GM12878 (cell line): ENCODE measurements at regions not wholly inside any gene's neighbourhood (a gene's known extent, or its start where the extent isn't known, plus 50 kb on each side); places are given as distances from the start of the nearest gene placed in this dataset.

Experiments used
- ATAC-seq: fragments of 200-7000 bp; cut with Tn5 transposase; 3 replicates; pipeline ENCODE4 v1.9.1; 2020; ENCODE audit warnings: mild to moderate bottlenecking, moderate library complexity
- BruUV-seq: library from RNA; stranded (reverse); fragments of 400-500 nt; replicated peaks from 2 replicates; lab custom pipeline; 2021; lab: Mats Ljungman, UMichigan
- CTCF ChIA-PET: fragments of 300-600 bp; sonication (Branson Sonifier 250); formaldehyde crosslinking; extraction: SDS; loops from one replicate; lab custom pipeline; 2021; ENCODE audit warnings: inconsistent platforms; lab: Yijun Ruan, JAX
- POLR2A ChIA-PET: fragments of 350-600 bp; formaldehyde crosslinking; extraction: SDS; loops from one replicate; lab custom pipeline; 2021; ENCODE audit warnings: inconsistent platforms; lab: Charles Lee
- RAD21 ChIA-PET: fragments of 300-600 bp; sonication (Branson Sonifier 250); formaldehyde crosslinking; loops from one replicate; lab custom pipeline; 2023; ENCODE audit warnings: antibody characterized with exemption; ENCODE audit not compliant: unreplicated experiment; lab: Charles Lee
- SMC1A ChIA-PET: fragments of 300-600 bp; sonication (Branson Sonifier 250); formaldehyde crosslinking; loops from one replicate; lab custom pipeline; 2023; ENCODE audit not compliant: unreplicated experiment, uncharacterized antibody; lab: Charles Lee
- DNase-seq: peaks from one replicate; pipeline ENCODE4 v3.0.0-alpha.2; 2011; ENCODE audit warnings: low read depth, low spot score
- FAIRE-seq: peaks from 3 replicates; lab custom pipeline; 2011; peaks lifted over from hg19 to GRCh38; lab: Jason Lieb, UNC
- H2AFZ ChIP-seq: 2 replicates; pipeline ENCODE4 v1.6.0; 2011; ENCODE audit warnings: low read depth, low read length, control low read depth; ENCODE audit not compliant: control insufficient read depth
- H3K27ac ChIP-seq: 2 replicates; pipeline ENCODE4 v1.5.1; 2011; ENCODE audit warnings: control low read depth; ENCODE audit not compliant: control insufficient read depth, insufficient read depth
- H3K27me3 ChIP-seq, 2 experiments: replicated peaks in 1 of 2; 2 replicates each; pipeline versions ENCODE4 v1.6.0 to v1.6.1; 2011; ENCODE audit warnings: low read length in 1 of 2; ENCODE audit not compliant: control insufficient read depth in 2 of 2, insufficient read depth in 2 of 2
- H3K36me3 ChIP-seq, 2 experiments: 2 replicates each; pipeline ENCODE4 v1.5.1; 2011; ENCODE audit warnings: low read length in 1 of 2; ENCODE audit not compliant: control insufficient read depth in 2 of 2, insufficient read depth in 2 of 2
- H3K4me1 ChIP-seq: 2 replicates; pipeline ENCODE4 v1.6.1; 2011; ENCODE audit warnings: mild to moderate bottlenecking, low read length, moderate library complexity, mixed read lengths; ENCODE audit not compliant: control insufficient read depth, insufficient read depth
- H3K4me2 ChIP-seq: 2 replicates; pipeline ENCODE4 v1.6.0; 2011; ENCODE audit warnings: control low read depth; ENCODE audit not compliant: control insufficient read depth, insufficient read depth
- H3K4me3 ChIP-seq: fragments of 200-600 bp; sonication (generic); 2 replicates; pipeline ENCODE4 v1.5.1; 2016
- H3K79me2 ChIP-seq: 2 replicates; pipeline ENCODE4 v1.6.0; 2011; ENCODE audit warnings: low read length; ENCODE audit not compliant: control insufficient read depth, insufficient read depth
- H3K9ac ChIP-seq: 2 replicates; pipeline ENCODE4 v1.8.0; 2011; ENCODE audit warnings: low read length, control low read depth, mixed read lengths; ENCODE audit not compliant: control insufficient read depth, insufficient read depth
- H3K9me3 ChIP-seq: replicated peaks from 3 replicates; pipeline ENCODE4 v1.5.1; 2011; ENCODE audit warnings: mild to moderate bottlenecking, low read length; ENCODE audit not compliant: control insufficient read depth, insufficient read depth
- H4K20me1 ChIP-seq: 2 replicates; pipeline ENCODE4 v1.6.0; 2011; ENCODE audit not compliant: control insufficient read depth, insufficient read depth
- BCL11A ChIP-seq: IDR thresholded peaks from 2 replicates; pipeline ENCODE4 v1.6.1; 2011; ENCODE audit warnings: low read depth, low read length
- BRCA1 ChIP-seq: IDR thresholded peaks from 2 replicates; pipeline ENCODE4 v1.6.1; 2011; ENCODE audit warnings: low read depth, low read length, improper control_type of control experiment
- CBX5 ChIP-seq: sonication (generic); IDR thresholded peaks from 2 replicates; pipeline ENCODE4 v1.6.1; 2016; ENCODE audit warnings: low read depth, moderate library complexity, mild to moderate bottlenecking, inconsistent platforms
- CHD2 ChIP-seq: IDR thresholded peaks from 2 replicates; pipeline ENCODE4 v1.6.1; 2011; ENCODE audit warnings: low read depth, low read length, improper control_type of control experiment, borderline replicate concordance
- CTCF ChIP-seq, 3 experiments: IDR thresholded peaks in 2 of 3; conservative IDR thresholded peaks in 1 of 3; 2 replicates each; pipeline ENCODE4 v1.5.1; 2011; ENCODE audit warnings: low read depth in 3 of 3, low read length in 3 of 3, mild to moderate bottlenecking in 3 of 3, control low read depth in 2 of 3, moderate library complexity in 2 of 3, inconsistent platforms in 1 of 3, mixed read lengths in 1 of 3; ENCODE audit not compliant: control insufficient read depth in 2 of 3, insufficient read depth in 1 of 3; ENCODE audit errors: extremely low read depth in 1 of 3
- EGR1 ChIP-seq, 2 experiments: IDR thresholded peaks; 1 replicate in 1 of 2; 2 replicates in 1 of 2; pipeline ENCODE4 v1.6.1; 2011 to 2012; ENCODE audit warnings: low read depth in 2 of 2, low read length in 2 of 2, borderline replicate concordance in 1 of 2, mild to moderate bottlenecking in 1 of 2, moderate library complexity in 1 of 2
- MAX ChIP-seq: IDR thresholded peaks from 2 replicates; pipeline ENCODE4 v1.6.1; 2012; ENCODE audit warnings: low read depth, low read length, improper control_type of control experiment
- MEF2A ChIP-seq: IDR thresholded peaks from 2 replicates; pipeline ENCODE4 v1.6.1; 2011; ENCODE audit warnings: low read depth, mild to moderate bottlenecking, low read length, moderate library complexity; ENCODE audit not compliant: insufficient read depth
- MTA2 ChIP-seq: fragments of 450-650 bp; IDR thresholded peaks from 2 replicates; pipeline ENCODE4 v1.6.1; 2016; ENCODE audit warnings: low read depth, mild to moderate bottlenecking, moderate library complexity
- MYB ChIP-seq: fragments of 150-350 bp; IDR thresholded peaks from 2 replicates; pipeline ENCODE4 v1.6.1; 2014; ENCODE audit warnings: mild to moderate bottlenecking, low read depth, low read length, borderline replicate concordance
- NRF1 ChIP-seq: conservative IDR thresholded peaks from 2 replicates; pipeline ENCODE4 v1.6.1; 2011; ENCODE audit warnings: mild to moderate bottlenecking, low read depth, low read length, improper control_type of control experiment
- REST ChIP-seq: IDR thresholded peaks from 2 replicates; pipeline ENCODE4 v1.6.1; 2012; ENCODE audit warnings: mild to moderate bottlenecking, low read depth, low read length
- SMAD1 ChIP-seq: fragments of 450-650 bp; IDR thresholded peaks from 2 replicates; pipeline ENCODE4 v1.6.1; 2018; ENCODE audit warnings: mild to moderate bottlenecking, low read depth; ENCODE audit not compliant: partially characterized antibody
- SP1 ChIP-seq: IDR thresholded peaks from one replicate; pipeline ENCODE4 v1.6.1; 2011; ENCODE audit warnings: low read depth, low read length
- SREBF2 ChIP-seq: IDR thresholded peaks from 2 replicates; pipeline ENCODE4 v1.6.1; 2012; ENCODE audit warnings: mild to moderate bottlenecking, low read length
- TCF12 ChIP-seq: IDR thresholded peaks from 2 replicates; pipeline ENCODE4 v1.6.1; 2011; ENCODE audit warnings: low read depth, mild to moderate bottlenecking, low read length
- WRNIP1 ChIP-seq: IDR thresholded peaks from 2 replicates; pipeline ENCODE4 v1.6.1; 2011; ENCODE audit warnings: low read depth, low read length, improper control_type of control experiment, borderline replicate concordance
- ZNF207 ChIP-seq: fragments of 450-650 bp; IDR thresholded peaks from 2 replicates; pipeline ENCODE4 v1.6.1; 2014; ENCODE audit warnings: antibody characterized with exemption, mild to moderate bottlenecking, borderline replicate concordance
- ZNF622 ChIP-seq: fragments of 450-650 bp; IDR thresholded peaks from 2 replicates; pipeline ENCODE4 v1.6.1; 2017; ENCODE audit warnings: mild to moderate bottlenecking, inconsistent platforms
- ZSCAN29 ChIP-seq: fragments of 450-650 bp; IDR thresholded peaks from 2 replicates; pipeline ENCODE4 v1.6.1; 2017; ENCODE audit warnings: mild to moderate bottlenecking, moderate library complexity
- WGBS: methylation state at CpG from one replicate; pipeline ENCODE4 v1.1.6; 2016; ENCODE audit warnings: low lambda C conversion rate; ENCODE audit not compliant: insufficient replicate concordance, insufficient coverage; ENCODE audit errors: missing lambda C conversion rate; 5-methylcytosine and 5-hydroxymethylcytosine counted together
- in situ Hi-C: fragments of 300-500 bp; cut with MboI; formaldehyde crosslinking; loops from 9 replicates; pipeline ENCODE4 v1.14.3; 2018; ENCODE audit warnings: mixed read lengths
- intact Hi-C: fragments of 100-400 bp; cut with micrococcal nuclease; formaldehyde crosslinking; loops from one replicate; pipeline ENCODE4 v1.14.2; 2022; ENCODE audit not compliant: unreplicated experiment

- no peak overlapping the region for H3K27ac ChIP-seq
- TF ChIP-seq SP1 = no peak
- TF ChIP-seq MAX = no peak
- no peak for TF ChIP-seq CTCF (IDR thresholded peaks at IDR 0.05 in 2 of 3, conservative IDR thresholded peaks at IDR 0.05 in 1 of 3; ENCODE audit: control insufficient read depth in 2 of 3, extremely low read depth in 1 of 3, insufficient read depth in 1 of 3, low read depth in 3 of 3, low read length in 3 of 3)
- TF ChIP-seq CBX5 = no peak
- no peak for TF ChIP-seq SMAD1
- TF ChIP-seq SREBF2 = no peak
- no peak for TF ChIP-seq EGR1 (IDR thresholded peaks at IDR 0.05; ENCODE audit: borderline replicate concordance in 1 of 2, low read depth in 2 of 2, low read length in 2 of 2)
- no peak for TF ChIP-seq REST
- TF ChIP-seq ZSCAN29 = no peak
- TF ChIP-seq CHD2 = no peak
- no peak for TF ChIP-seq BCL11A
- no peak for TF ChIP-seq NRF1
- TF ChIP-seq MYB = no peak
- no peak for TF ChIP-seq WRNIP1
- TF ChIP-seq TCF12 = no peak
- no peak for TF ChIP-seq ZNF207
- TF ChIP-seq MTA2 = no peak
- TF ChIP-seq MEF2A = no peak
- no peak for TF ChIP-seq BRCA1
- TF ChIP-seq ZNF622 = no peak
- DNase-seq (no peak), ATAC-seq (no peak), FAIRE-seq (no peak)
- no TSS peak for BruUV-seq
- no peaks in the 10 kb centered on the region for H4K20me1 ChIP-seq
- in situ Hi-C loops = no loop called here
- H3K4me1 ChIP-seq = no peaks in the 10 kb centered on the region
- WGBS = 4% methylated on average over 1 of the region's 1 CpG
- no peak overlapping the region for H3K4me3 ChIP-seq
- H3K9ac ChIP-seq = no peak overlapping the region
- no peaks in the 10 kb centered on the region for H3K36me3 ChIP-seq
- H3K4me2 ChIP-seq = no peak overlapping the region
- no peaks in the 10 kb centered on the region for H3K79me2 ChIP-seq
- no peaks in the 10 kb centered on the region for H3K9me3 ChIP-seq
- ChIA-PET POLR2A (no interaction called here), CTCF (no interaction called here), RAD21 (no interaction called here), SMC1A (no interaction called here)
- no peaks in the 10 kb centered on the region for H3K27me3 ChIP-seq
- intact Hi-C loops = no loop called here
- H2AFZ ChIP-seq = no peak overlapping the region
Measured at GRCh38 chr18:1026930-1027329, 122.3 kb downstream of the ADCYAP1 start.
